DND-41 (cell line): ENCODE measurements at regions not wholly inside any gene's neighbourhood (a gene's known extent, or its start where the extent isn't known, plus 50 kb on each side); places are given as distances from the start of the nearest gene placed in this dataset.

Experiments used
- CTCF ChIP-seq: IDR thresholded peaks from 2 replicates; pipeline ENCODE4 v1.5.1; 2012; ENCODE audit warnings: borderline replicate concordance, low read length, moderate library complexity, mild to moderate bottlenecking; ENCODE audit not compliant: poor library complexity, severe bottlenecking; ENCODE audit errors: extremely low read depth
- EZH2 ChIP-seq: IDR thresholded peaks from 3 replicates; pipeline ENCODE4 v1.6.1; 2012; ENCODE audit warnings: borderline replicate concordance, low read depth, mild to moderate bottlenecking, moderate library complexity, low read length, inconsistent platforms; ENCODE audit not compliant: severe bottlenecking

GRCh38 chr16:61366006-61366405 lies 670.2 kb downstream of the CDH8 start:
- no peak for TF ChIP-seq CTCF
- TF ChIP-seq EZH2, result no peak
